ENCODE measurements at regions not wholly inside any gene's neighbourhood (a gene's known extent, or its start where the extent isn't known, plus 50 kb on each side); places are given as distances from the start of the nearest gene placed in this dataset.

DNA sequence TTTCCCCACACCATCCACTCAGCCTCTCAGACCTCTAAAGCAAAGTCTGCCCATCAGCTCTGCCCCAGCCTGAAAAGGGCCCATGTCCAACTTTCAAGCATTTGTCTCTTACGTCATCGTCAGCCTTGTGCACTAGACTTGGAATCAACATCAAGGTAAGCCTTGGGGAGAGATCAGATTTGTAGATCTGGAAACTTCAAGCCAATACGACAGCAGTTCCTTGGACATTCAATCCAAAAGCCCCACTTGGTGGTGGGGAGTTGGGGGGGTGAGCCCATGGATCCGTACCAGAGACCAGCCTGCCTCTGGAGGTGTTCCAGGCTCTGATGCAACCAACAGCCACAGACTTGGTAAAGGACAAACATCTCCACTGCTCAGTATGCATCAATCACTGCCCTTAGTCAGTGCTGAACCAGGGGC lies 206.8 kb upstream of the MEIS1 start:
- Mint-ChIP-seq H3K4me3 (no peak overlapping the region), H3K36me3 (ENCODE audit: low read depth) (no peaks in the 10 kb centered on the region), H3K27ac (ENCODE audit: unreplicated experiment) (no peak overlapping the region), H3K9me3 (no peaks in the 10 kb centered on the region), H3K27me3 (ENCODE audit: low read depth) (no peaks in the 10 kb centered on the region), H3K4me1 (peaks cover 4% of the 10 kb centered on the region)
- no peak for DNase-seq (ENCODE audit: low read depth, low spot score)
- TF ChIP-seq, protein P1, sequence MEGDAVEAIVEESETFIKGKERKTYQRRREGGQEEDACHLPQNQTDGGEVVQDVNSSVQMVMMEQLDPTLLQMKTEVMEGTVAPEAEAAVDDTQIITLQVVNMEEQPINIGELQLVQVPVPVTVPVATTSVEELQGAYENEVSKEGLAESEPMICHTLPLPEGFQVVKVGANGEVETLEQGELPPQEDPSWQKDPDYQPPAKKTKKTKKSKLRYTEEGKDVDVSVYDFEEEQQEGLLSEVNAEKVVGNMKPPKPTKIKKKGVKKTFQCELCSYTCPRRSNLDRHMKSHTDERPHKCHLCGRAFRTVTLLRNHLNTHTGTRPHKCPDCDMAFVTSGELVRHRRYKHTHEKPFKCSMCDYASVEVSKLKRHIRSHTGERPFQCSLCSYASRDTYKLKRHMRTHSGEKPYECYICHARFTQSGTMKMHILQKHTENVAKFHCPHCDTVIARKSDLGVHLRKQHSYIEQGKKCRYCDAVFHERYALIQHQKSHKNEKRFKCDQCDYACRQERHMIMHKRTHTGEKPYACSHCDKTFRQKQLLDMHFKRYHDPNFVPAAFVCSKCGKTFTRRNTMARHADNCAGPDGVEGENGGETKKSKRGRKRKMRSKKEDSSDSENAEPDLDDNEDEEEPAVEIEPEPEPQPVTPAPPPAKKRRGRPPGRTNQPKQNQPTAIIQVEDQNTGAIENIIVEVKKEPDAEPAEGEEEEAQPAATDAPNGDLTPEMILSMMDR (conservative IDR thresholded peaks at IDR 0.05), result no peak

DNA sequence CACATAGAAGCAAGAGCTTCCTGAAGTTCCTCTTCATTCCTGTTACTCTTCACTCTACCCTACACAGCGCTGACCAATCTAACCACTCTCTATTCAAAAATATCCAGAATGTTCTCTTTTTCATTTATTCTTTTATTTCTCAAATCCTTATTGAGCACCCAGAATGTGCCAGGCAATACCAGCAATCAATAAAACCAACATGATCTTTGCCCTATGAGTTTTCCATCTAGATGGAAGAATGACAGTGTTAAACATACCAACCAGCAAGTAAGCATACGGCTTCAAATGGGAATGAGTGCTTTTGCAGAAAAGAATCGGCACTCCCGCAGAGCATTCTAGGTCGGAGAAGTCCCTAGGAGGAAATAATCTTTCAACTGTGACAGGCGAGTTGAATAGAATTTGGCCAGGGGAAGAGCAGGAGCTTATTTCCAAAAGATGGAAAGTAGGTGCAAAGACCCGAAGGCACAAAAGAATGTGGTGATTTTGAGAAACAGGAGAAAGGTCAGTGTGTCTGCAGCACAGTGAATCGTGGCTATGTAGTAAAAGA lies 217.8 kb upstream of the MEIS1 start:
- Mint-ChIP-seq H3K4me1 (no peaks in the 10 kb centered on the region), H3K4me3 (no peak overlapping the region), H3K27ac (ENCODE audit: unreplicated experiment) (no peak overlapping the region), H3K36me3 (ENCODE audit: low read depth) (no peaks in the 10 kb centered on the region), H3K9me3 (peaks cover 6% of the 10 kb centered on the region), H3K27me3 (ENCODE audit: low read depth) (peaks cover 5% of the 10 kb centered on the region)
- no peak for DNase-seq (ENCODE audit: low read depth, low spot score)
- TF ChIP-seq, protein P1 (conservative IDR thresholded peaks at IDR 0.05), result no peak

DNA sequence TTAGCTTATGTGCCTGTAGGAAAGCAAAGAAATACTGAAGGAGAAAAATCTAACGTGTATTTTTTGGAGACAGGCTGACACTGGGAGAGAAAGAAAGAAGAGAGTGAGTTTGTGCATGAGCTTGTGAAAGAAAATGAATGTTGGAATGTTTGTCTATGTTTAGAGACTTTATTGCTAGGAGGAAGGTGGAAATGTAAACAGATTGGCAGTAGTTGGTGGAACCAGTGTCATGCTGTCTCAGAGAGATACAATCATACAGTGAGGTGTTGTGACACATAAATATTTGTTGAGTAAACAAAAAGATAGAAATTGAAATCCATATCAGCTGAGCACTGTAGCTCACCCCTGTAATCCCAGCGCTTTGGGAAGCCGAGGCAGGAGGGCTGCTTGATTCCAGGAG lies 222.2 kb upstream of the MEIS1 start:
- H3K4me1 Mint-ChIP-seq, result no peaks in the 10 kb centered on the region
- no peak overlapping the region for H3K4me3 Mint-ChIP-seq
- no peaks in the 10 kb centered on the region for H3K36me3 Mint-ChIP-seq (ENCODE audit: low read depth)
- DNase-seq (ENCODE audit: low read depth, low spot score), result no peak
- peaks cover 5% of the 10 kb centered on the region for H3K27me3 Mint-ChIP-seq (ENCODE audit: low read depth)
- peaks cover 6% of the 10 kb centered on the region for H3K9me3 Mint-ChIP-seq
- H3K27ac Mint-ChIP-seq (ENCODE audit: unreplicated experiment), result no peak overlapping the region
- TF ChIP-seq, protein P1 (conservative IDR thresholded peaks at IDR 0.05), result no peak

DNA sequence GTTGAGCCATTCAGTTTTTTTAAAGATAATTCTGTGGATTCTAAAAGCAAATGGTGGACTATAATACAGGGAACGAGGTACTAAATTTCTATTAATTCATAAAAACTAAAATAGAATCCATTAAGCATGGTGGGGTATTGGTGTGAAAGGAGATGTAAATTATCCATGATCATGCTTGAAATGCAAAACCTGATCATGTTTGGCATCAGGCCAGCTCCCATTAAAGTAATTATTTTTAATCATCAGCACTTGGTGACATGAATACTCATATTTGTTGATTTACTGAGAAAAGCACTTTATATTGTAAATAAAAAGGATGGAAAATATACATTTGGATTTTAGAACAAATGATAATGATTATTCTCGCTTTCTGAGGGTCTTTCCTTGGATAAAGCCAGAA lies 232.3 kb upstream of the MEIS1 start:
- Mint-ChIP-seq H3K27ac (ENCODE audit: unreplicated experiment) (no peak overlapping the region), H3K4me3 (no peak overlapping the region), H3K4me1 (no peaks in the 10 kb centered on the region), H3K36me3 (ENCODE audit: low read depth) (peaks cover 5% of the 10 kb centered on the region), H3K9me3 (peaks cover 7% of the 10 kb centered on the region), H3K27me3 (ENCODE audit: low read depth) (no peaks in the 10 kb centered on the region)
- TF ChIP-seq, protein P1 (conservative IDR thresholded peaks at IDR 0.05), result no peak
- DNase-seq (ENCODE audit: low read depth, low spot score), result no peak

DNA sequence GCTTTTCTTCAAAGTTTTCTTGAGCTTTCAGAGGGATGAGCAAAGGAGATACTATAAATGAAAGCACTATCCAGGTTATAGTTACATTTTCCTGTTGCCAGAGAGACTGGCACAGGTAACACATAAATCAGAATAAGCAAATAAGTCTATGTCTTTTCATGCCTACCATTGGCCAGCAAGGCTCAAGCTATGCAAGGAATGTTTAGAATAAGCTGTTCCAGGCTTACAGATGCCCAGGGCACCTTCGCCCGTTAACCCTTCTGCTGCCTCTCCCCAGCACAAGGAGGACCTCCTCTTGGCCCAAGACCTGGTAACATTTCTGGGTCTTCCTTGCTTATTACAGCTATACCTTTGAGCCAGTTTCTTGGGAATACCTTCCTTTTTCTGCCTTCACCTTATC lies 233.7 kb upstream of the MEIS1 start:
- Mint-ChIP-seq H3K4me3 (no peak overlapping the region), H3K9me3 (peaks cover 11% of the 10 kb centered on the region), H3K27ac (ENCODE audit: unreplicated experiment) (no peak overlapping the region), H3K27me3 (ENCODE audit: low read depth) (no peaks in the 10 kb centered on the region), H3K4me1 (no peaks in the 10 kb centered on the region), H3K36me3 (ENCODE audit: low read depth) (peaks cover 5% of the 10 kb centered on the region)
- no peak for DNase-seq (ENCODE audit: low read depth, low spot score)
- TF ChIP-seq, protein P1 (conservative IDR thresholded peaks at IDR 0.05), result no peak

All from neural crest cell (in vitro differentiated cells).